Stimulated activated CD8-positive, alpha-beta memory T cell treated with anti-CD3 and anti-CD28 coated beads, Interleukin-12 subunit alpha, Interleukin-12 subunit beta, amount 100 ng/mL, for 1 hour (primary cell): ENCODE measurements at regions not wholly inside any gene's neighbourhood (a gene's known extent, or its start where the extent isn't known, plus 50 kb on each side); places are given as distances from the start of the nearest gene placed in this dataset.
"Not testable (repeated sequence)": the region's sequence is repeated elsewhere in the genome, so short reads cannot be mapped to it uniquely, and the experiment has no call there.

Source experiments
- DNase-seq: peaks from one replicate; pipeline ENCODE4 v3.0.0-alpha.2; 2020; ENCODE audit warnings: low read depth

DNA sequence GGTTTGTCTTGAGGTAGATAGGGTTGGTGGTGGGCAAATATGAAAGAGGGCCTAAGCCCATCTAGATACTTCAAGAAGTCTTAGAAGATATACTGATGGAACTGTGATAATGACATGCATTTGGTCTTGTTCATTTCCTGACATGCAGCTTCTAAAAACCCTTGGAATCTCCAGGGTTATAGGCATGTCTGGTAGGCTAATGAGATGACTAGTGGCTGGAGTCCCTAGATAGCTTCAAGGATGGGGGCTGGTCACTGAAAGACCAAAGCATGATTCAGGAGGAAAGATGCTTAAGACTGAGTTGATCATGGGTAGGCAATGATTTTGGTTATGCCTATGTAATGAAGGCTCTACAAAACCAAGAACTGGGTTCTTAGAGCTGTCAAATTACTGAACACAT, 217.9 kb upstream of the MOCS1 start:
- no peak for DNase-seq

DNA sequence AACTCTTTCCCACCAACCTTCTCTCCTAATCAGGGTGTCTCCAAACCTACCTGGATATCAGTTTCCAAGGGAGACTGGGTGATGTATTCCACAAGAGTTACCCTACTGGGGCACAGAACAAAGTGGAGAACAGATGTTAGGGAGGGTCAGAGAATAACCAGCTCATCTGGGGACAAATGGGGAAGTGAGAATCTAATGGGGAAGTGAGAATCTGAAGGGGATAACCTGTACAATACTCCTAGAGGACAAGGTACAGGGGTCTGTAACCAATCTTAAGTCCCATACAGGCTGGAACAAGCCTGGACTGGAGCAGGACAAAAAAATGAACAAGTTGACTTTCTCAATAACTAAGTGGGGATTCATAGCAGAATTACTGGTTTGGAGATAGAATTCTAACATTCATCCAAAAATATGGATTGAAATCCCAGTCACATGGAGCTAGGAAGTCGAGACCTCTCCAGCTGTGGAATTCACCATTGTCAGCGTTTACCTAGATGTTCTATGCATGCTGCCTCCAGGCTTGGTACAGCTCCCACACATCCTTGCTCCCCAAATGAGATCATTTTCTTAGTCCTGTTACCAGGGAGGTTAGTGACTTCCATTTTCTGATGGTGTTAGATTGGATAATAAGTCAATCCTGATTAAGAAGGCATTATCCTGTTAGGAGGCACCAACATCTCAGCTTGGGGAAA, 214.8 kb upstream of the MOCS1 start:
- DNase-seq = no peak

- no peak for DNase-seq
Measured at GRCh38 chr6:40146902-40147301, 212.6 kb upstream of the MOCS1 start.

DNA sequence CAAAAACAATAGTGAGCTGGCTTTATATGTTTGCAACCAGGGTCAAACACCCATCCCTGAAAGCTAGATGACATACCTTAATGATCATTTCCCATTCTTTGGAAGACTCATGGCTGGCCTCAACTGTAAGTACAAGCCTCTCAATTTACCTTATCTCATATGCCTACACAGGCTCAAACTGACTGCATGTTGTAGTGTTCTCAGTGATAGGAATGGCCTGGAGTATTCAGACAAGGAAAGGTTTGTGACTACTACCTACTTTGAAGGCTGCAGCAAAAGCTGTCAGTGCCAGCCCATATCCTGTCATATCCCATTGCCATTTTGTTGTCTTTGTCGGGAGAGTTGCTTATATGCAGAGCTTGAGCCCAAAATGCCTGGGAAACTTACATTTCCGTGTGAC, 205.2 kb upstream of the MOCS1 start:
- no peak for DNase-seq

DNA sequence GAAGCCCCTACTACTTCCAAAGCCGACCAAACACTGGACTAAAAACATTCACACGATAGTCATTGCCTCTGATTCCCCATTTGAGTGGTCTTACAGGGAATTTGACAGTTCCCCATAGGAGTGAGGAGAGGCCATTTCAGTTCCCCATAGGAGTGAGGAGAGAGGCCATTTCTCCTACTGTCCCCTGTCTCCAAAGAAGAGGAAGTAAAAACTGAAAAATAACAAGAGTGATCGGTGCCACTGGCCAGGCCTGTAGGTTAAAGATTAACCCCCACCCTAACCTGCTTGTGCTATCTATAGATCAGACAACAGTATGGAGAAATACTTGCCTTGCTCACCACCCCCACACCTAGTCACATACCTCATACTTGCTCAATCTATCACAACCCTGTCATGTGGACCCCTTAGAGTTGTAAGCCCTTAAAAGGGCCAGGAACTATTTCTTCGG, 204.0 kb upstream of the MOCS1 start:
- no peak for DNase-seq

DNA sequence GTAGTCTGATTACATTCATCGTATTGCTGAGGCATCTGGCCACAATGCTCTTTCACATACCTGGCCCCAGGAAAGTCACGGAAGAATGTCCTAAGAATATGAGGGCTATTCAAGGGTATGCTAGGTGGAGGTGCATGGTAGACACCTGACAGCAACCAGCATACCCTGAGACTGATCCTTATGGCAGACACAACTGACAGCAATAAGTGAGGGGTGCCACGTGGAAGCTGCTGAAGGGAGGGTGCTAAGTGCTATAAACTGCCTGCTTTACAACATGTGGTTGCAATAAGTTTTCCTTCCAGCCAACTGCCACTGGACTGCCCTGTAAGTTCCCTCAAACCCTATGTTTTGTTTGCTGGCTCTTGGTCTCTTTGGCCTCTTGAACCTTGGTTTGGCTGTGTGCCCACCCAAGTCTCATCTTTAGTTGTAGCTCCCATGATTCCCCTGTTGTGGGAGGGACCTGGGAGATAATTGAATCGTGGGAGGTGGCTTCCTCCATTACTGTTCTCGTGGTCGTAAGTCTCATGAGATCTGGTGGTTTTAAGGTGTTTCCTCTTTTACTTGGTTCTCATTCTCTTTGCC, 201.3 kb upstream of the MOCS1 start:
- no peak for DNase-seq

GRCh38 chr6:40133981-40134380, 199.7 kb upstream of the MOCS1 start:
- not testable (repeated sequence) for DNase-seq

GRCh38 chr6:40131675-40132074, 197.4 kb upstream of the MOCS1 start:
- DNase-seq = no peak

- DNase-seq = no peak
Measured at GRCh38 chr6:40128127-40128526, 193.9 kb upstream of the MOCS1 start.

- no peak for DNase-seq
Measured at GRCh38 chr6:40125680-40126394, 191.6 kb upstream of the MOCS1 start.

DNA sequence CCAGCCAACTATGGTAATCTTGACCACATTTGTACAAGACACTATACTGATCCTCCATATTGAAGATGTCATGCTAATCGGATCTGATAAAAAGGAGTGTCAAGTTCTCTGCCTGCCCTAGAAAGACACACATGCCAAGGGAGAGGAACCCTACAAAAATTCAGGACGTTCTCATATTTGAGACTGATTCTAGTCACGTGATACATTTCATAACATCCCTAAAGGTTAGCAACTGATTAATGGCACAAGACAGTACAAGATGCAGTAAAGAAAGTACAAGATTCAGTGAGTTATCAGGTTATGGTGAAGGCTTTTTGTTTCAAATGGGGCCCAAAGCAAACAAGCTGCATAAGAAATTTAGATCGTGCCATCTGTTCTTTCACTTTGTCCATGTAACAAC, 190.7 kb upstream of the MOCS1 start:
- no peak for DNase-seq

DNA sequence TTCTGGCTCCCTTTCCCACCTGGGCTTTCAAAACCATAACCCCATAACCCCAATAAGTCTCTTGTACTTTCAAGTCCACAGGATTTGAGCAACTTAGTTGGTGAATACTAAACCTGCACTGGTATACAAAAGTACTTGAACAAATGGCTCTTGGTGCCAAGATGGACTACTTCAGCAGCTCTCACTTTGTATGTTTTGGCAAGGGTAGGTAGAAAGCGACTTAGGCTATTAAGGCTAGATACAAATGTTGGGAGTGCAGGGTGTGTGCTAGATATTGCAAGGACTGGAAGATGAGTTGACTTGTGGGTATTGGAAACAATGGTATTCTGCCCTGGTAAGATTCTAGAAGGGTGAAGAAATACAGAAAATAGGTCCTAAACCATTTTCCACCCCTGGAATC, 182.6 kb upstream of the MOCS1 start:
- DNase-seq = no peak

GRCh38 chr6:40112350-40112749, 178.1 kb upstream of the MOCS1 start:
- DNase-seq = no peak

DNA sequence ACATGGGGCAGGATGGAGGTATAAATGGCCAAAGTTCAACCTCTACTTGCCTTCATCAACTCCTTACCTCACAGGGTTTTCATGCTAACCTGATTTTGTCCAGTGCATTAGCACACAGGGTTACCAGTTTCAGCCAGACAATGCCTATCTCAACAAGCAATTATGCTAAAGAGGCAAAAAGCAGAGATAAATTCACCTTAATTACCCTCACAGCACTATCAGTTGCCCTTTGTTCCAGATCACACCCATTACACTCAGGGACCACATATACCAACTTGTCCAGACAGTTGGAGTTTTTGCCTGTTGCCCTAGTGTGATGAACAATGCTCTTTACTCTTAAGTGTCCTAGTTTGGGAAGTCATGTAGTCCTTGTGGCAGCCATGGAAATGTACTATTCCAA, 174.5 kb upstream of the MOCS1 start:
- no peak for DNase-seq

- DNase-seq = no peak
Measured at GRCh38 chr6:40106840-40107239, 172.6 kb upstream of the MOCS1 start.

DNA sequence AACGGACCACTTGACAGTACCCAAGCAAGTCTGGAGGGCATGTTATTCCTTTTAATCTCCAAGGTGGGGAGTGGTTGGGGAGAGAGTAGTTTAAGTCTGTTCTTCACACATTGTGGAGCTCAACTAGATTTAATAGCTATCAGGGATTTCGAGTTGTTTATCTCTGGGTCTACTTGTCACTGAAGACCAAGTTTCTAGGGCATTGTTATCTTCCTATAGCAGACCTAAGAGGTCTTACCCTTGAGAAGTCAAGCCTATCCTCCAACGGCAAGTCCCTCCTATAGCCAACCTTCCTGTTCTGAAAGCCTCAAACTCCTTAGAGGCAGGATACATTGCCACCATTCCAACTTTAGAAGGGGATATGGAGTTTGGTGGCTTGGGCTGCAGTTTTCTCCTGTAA, 164.5 kb upstream of the MOCS1 start:
- DNase-seq = no peak

DNA sequence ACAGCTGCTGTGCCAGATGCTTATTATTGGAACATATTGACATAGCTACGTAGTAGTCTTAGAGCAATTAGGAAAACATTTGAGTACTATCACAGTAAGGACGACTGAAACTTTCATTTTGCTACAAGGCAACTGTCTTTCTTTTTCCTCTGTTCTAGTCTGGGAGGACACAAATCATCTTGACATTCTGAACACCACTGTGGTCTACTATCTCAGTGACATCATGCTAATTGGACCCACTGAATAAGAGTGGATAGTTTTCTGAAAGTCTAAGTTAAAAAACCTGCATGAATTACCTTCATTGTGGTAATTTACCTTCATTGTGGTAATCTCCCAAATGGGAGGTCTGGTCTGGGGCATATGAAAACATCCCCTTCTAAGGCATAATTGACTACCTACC, 163.3 kb upstream of the MOCS1 start:
- DNase-seq = no peak

GRCh38 chr6:40083141-40083920, 149.1 kb upstream of the MOCS1 start:
- no peak for DNase-seq

GRCh38 chr6:40082278-40083043, 148.2 kb upstream of the MOCS1 start:
- DNase-seq = no peak

DNA sequence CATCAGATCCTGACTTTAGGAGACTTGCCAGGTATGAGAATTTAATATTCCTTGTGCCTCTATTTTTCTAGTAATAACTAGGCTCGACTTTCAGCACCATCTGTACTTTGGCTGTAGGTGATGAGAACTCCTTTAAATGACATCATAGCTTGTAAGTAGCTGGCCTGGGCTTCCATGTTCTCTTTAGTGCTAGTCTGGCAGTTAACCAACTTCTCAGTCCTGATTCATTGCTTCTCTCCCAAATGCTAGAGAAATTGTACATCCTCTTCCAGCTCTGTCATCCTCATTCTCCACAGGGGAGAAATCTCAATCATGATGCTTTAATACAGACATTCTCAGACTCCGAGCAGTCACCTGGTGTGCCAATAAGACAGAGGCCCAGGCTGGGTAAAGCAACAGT, 143.5 kb upstream of the MOCS1 start:
- no peak for DNase-seq

DNA sequence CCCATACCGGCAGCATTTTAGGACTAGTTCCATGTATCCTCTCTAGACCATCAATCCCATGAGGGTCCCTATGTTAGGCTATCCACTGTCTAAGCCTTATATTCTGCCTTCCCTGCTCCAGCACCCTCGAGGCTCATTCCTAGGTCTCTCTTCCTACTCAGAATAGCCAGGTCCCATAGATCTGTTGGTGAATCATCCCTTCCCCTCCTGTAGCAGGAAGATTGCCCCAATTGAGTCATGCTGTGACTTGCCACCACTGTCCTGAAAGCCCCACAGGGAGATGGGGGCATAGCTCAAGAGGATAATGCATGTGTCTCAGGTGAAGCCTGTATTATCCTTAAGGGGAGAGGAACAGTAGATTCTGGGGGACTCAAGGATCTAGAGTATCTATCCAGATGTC, 143.1 kb upstream of the MOCS1 start:
- no peak for DNase-seq

DNA sequence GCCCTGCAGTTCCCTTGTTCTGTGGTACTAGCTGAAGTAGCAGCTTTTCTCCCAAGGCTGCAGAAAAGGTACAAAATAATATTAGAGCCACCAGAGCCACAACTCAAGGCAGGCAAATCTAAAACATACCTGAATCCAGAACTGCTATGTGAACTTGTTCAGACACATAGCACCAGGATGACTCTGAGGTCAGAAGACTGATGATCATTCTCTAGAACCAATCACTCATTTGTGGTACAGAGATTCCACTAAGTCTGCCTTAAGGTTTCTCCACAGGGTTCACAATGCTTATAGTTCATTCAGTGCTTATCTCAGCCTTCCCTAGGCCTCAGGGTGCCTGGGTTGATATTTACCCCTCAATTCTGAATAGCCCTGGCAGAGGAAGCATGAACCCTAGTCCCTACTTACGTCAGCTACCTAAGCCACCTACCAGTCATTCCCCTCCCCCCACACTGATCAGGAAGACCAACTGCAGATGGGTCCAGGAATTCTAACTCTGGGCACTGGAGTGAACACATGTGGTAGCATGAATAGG, 140.9 kb upstream of the MOCS1 start:
- DNase-seq = no peak
